ENCODE measurements at regions not wholly inside any gene's neighbourhood (a gene's known extent, or its start where the extent isn't known, plus 50 kb on each side); places are given as distances from the start of the nearest gene placed in this dataset.

DNA sequence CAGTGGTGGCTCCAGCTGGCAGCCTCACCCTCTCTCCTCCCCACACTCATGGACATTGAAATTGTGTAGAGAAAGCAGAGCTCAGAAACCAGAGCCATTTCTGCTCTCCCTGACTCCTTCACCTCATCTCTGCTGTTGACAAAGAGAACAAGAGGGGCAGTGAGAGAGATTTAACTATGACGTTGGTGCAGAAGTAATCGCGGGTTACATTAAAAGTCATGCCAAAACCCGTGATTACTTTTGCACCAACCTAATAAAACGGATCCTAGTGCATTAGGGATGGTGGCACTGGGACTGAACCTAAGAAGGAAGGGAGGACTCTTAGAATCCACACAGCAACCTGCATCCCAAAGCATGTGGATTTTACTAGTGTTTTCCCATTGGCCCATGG is 113.3 kb upstream of the CDC42EP3 start:
- TF ChIP-seq ZFX (IDR thresholded peaks at IDR 0.05; ENCODE audit: borderline replicate concordance) (no peak), CTCF (IDR thresholded peaks at IDR 0.05) (no peak)
- no peak overlapping the region for H3K27ac ChIP-seq

DNA sequence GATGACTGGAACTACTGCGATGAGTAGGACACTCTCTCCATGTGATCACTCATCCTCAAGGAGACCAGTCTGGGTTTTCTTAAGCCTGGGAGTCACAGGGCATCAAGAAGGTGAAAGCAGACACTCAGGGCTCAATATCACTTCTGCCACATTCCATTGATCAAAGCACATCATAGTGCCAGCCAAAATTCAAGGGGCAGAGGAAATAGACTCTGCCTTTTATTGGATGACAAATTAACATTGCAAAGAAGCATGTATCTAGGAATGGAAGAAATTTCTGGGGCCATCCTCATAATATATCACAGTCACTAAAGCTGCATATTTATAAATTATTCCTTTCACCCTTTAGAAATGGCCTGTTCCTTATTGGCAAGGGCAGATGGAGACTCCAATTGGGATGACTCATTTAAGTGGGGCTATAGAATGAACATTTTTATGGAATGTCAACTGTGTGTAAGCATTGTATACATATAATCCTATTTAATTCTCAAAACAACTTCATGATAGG is 114.8 kb upstream of the CDC42EP3 start:
- no peak overlapping the region for H3K27ac ChIP-seq
- no peak for TF ChIP-seq CTCF (IDR thresholded peaks at IDR 0.05)

DNA sequence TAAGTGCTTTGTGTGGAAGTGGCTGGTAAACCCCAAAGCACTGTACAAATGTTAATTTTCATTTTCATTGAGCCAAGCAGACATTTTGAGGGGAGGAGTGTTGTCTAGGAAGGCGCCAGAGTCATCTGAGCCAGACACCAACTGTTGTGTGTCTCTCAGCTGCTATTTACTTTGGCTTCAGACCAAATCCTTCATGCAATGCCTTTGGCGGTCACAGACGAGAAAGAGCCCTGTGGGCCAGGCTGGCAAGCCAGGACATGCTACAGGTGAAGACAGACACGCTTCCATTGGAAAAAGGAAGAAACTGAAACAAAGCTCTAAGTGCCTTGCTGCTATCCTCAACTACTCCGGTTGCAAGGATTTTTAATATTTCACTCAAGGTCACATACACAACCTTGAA is 115.4 kb upstream of the CDC42EP3 start:
- no peak overlapping the region; the same call in 1 of the 2 replicates for H3K27ac ChIP-seq

GRCh38 chr2:37788602-37789209 is 117.3 kb upstream of the CDC42EP3 start:
- TF ChIP-seq CTCF (IDR thresholded peaks at IDR 0.05) (no peak), ZFX (IDR thresholded peaks at IDR 0.05; ENCODE audit: borderline replicate concordance) (no peak)
- H3K27ac ChIP-seq, result no peak overlapping the region

More for the DNA sequence above, 115.4 kb upstream of the CDC42EP3 start:
- TF ChIP-seq CTCF (IDR thresholded peaks at IDR 0.05) (no peak), ZFX (IDR thresholded peaks at IDR 0.05; ENCODE audit: borderline replicate concordance) (no peak)

GRCh38 chr2:37790019-37790418 is 118.6 kb upstream of the CDC42EP3 start:
- TF ChIP-seq CTCF (IDR thresholded peaks at IDR 0.05), result no peak
- no peak for TF ChIP-seq ZFX (IDR thresholded peaks at IDR 0.05; ENCODE audit: borderline replicate concordance)
- H3K27ac ChIP-seq, result no peak overlapping the region

DNA sequence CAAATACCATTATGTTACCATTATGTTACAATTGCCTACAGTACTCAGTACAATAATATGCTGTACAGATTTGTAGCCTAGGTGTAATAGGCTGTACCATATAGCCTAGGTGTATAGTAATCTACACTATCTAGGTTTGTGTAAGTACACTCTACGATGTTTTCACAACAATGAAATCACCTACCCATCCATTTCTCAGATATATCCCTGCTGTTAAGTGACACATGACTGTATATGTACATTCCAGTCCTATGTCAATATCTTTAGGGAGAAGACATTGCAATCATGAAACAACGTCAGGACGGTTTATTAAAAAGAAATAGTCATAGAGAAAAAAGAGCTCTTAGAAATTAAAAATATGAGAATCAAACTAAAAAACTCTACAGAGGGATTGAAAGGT is 119.0 kb upstream of the CDC42EP3 start:
- H3K27ac ChIP-seq, result no peak overlapping the region
- no peak for TF ChIP-seq ZFX (IDR thresholded peaks at IDR 0.05; ENCODE audit: borderline replicate concordance)
- TF ChIP-seq CTCF (IDR thresholded peaks at IDR 0.05), result no peak

- no peak for TF ChIP-seq ZFX (IDR thresholded peaks at IDR 0.05; ENCODE audit: borderline replicate concordance)
- no peak for TF ChIP-seq CTCF (IDR thresholded peaks at IDR 0.05)
- H3K27ac ChIP-seq, result no peak overlapping the region
These were observed 120.9 kb upstream of the CDC42EP3 start for GRCh38 chr2:37792366-37792765.

Data from 22Rv1 (cell line).